GM06990 (cell line): ENCODE measurements at regions not wholly inside any gene's neighbourhood (a gene's known extent, or its start where the extent isn't known, plus 50 kb on each side); places are given as distances from the start of the nearest gene placed in this dataset.

ENCODE experiments used
- DNase-seq: peaks from one replicate; pipeline ENCODE4 v3.0.0-alpha.2; 2011; ENCODE audit not compliant: insufficient read length; ENCODE audit errors: extremely low read depth
- H3K27me3 ChIP-seq: replicated peaks from 2 replicates; pipeline ENCODE4 v1.6.0; 2011; ENCODE audit warnings: low read length; ENCODE audit not compliant: control insufficient read depth, insufficient read depth
- H3K36me3 ChIP-seq: 2 replicates; pipeline ENCODE4 v1.5.1; 2011; ENCODE audit warnings: low read length; ENCODE audit not compliant: control insufficient read depth, insufficient read depth
- H3K4me3 ChIP-seq: replicated peaks from 2 replicates; pipeline ENCODE4 v1.5.1; 2011; ENCODE audit warnings: low read depth, mild to moderate bottlenecking, control low read depth, low read length
- CTCF ChIP-seq: IDR thresholded peaks from 2 replicates; pipeline ENCODE4 v1.5.1; 2011; ENCODE audit warnings: low read length, control low read depth, mild to moderate bottlenecking, inconsistent platforms; ENCODE audit not compliant: insufficient read depth, poor library complexity, severe bottlenecking

- Histone ChIP-seq H3K36me3 (no peaks in the 10 kb centered on the region), H3K4me3 (no peak overlapping the region), H3K27me3 (no peaks in the 10 kb centered on the region)
- no peak for DNase-seq
- TF ChIP-seq CTCF = no peak
These were observed 855.9 kb upstream of the CDH10 start for GRCh38 chr5:25500635-25501034.

GRCh38 chr5:25489834-25490538 is 845.2 kb upstream of the CDH10 start:
- DNase-seq = no peak
- Histone ChIP-seq H3K36me3 (no peaks in the 10 kb centered on the region), H3K4me3 (no peak overlapping the region), H3K27me3 (no peaks in the 10 kb centered on the region)
- no peak for TF ChIP-seq CTCF

- Histone ChIP-seq H3K36me3 (no peaks in the 10 kb centered on the region), H3K4me3 (no peak overlapping the region), H3K27me3 (no peaks in the 10 kb centered on the region)
- no peak for DNase-seq
- TF ChIP-seq CTCF = no peak
These were observed 843.3 kb upstream of the CDH10 start for GRCh38 chr5:25488119-25488518.

GRCh38 chr5:25484391-25484790 is 839.6 kb upstream of the CDH10 start:
- H3K36me3 ChIP-seq = no peaks in the 10 kb centered on the region
- H3K27me3 ChIP-seq = no peaks in the 10 kb centered on the region
- H3K4me3 ChIP-seq = no peak overlapping the region
- DNase-seq = no peak
- TF ChIP-seq CTCF = no peak

- DNase-seq = no peak
- Histone ChIP-seq H3K4me3 (no peak overlapping the region), H3K36me3 (no peaks in the 10 kb centered on the region), H3K27me3 (no peaks in the 10 kb centered on the region)
- TF ChIP-seq CTCF = no peak
These were observed 836.7 kb upstream of the CDH10 start for GRCh38 chr5:25481463-25481862.

- Histone ChIP-seq H3K36me3 (no peaks in the 10 kb centered on the region), H3K4me3 (no peak overlapping the region), H3K27me3 (no peaks in the 10 kb centered on the region)
- DNase-seq = no peak
- TF ChIP-seq CTCF = no peak
These were observed 814.3 kb upstream of the CDH10 start for GRCh38 chr5:25459082-25459481.
